ENCODE measurements at regions not wholly inside any gene's neighbourhood (a gene's known extent, or its start where the extent isn't known, plus 50 kb on each side); places are given as distances from the start of the nearest gene placed in this dataset.

DNA sequence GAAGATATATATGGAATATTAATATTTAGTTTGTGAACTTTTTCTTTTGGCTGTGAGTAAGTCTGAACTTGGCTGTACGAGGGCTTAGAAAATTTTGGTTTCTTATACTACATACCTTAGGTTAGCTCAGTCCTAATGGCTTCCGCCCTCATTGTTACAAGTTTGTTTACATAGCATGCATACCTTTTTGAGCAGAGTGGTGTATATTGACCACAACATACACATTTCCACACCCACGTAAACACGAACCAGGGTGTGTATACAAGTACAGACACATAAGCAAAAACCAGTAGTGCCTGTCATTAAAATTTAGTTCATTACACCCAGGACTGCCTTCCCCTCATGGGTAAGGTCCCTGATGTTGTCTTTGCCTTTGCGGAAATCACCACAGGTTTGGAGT is 230.2 kb upstream of the RGS6 start:
- Histone ChIP-seq H3K9me3 (no peaks in the 10 kb centered on the region), H3K4me1 (no peaks in the 10 kb centered on the region), H3K27me3 (no peaks in the 10 kb centered on the region), H3K4me3 (no peak overlapping the region), H3K9ac (ENCODE audit: low read depth in 2 of 2, low read length in 2 of 2) (no peak overlapping the region), H3K27ac (no peak overlapping the region), H3K36me3 (peaks cover 5% of the 10 kb centered on the region)
- no peak for DNase-seq
- intact Hi-C loops (cut with DNase I), result no loop called here
- TF ChIP-seq, protein P1, sequence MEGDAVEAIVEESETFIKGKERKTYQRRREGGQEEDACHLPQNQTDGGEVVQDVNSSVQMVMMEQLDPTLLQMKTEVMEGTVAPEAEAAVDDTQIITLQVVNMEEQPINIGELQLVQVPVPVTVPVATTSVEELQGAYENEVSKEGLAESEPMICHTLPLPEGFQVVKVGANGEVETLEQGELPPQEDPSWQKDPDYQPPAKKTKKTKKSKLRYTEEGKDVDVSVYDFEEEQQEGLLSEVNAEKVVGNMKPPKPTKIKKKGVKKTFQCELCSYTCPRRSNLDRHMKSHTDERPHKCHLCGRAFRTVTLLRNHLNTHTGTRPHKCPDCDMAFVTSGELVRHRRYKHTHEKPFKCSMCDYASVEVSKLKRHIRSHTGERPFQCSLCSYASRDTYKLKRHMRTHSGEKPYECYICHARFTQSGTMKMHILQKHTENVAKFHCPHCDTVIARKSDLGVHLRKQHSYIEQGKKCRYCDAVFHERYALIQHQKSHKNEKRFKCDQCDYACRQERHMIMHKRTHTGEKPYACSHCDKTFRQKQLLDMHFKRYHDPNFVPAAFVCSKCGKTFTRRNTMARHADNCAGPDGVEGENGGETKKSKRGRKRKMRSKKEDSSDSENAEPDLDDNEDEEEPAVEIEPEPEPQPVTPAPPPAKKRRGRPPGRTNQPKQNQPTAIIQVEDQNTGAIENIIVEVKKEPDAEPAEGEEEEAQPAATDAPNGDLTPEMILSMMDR (IDR thresholded peaks at IDR 0.05), result no peak

GRCh38 chr14:71702786-71703185 is 229.4 kb upstream of the RGS6 start:
- Histone ChIP-seq H3K9ac (ENCODE audit: low read depth in 2 of 2, low read length in 2 of 2) (no peak overlapping the region), H3K27me3 (no peaks in the 10 kb centered on the region), H3K9me3 (no peaks in the 10 kb centered on the region), H3K36me3 (peaks cover 5% of the 10 kb centered on the region), H3K27ac (no peak overlapping the region), H3K4me3 (no peak overlapping the region), H3K4me1 (no peaks in the 10 kb centered on the region)
- TF ChIP-seq, protein P1 (IDR thresholded peaks at IDR 0.05), result no peak
- no peak for DNase-seq
- intact Hi-C loops (cut with DNase I), result no loop called here

DNA sequence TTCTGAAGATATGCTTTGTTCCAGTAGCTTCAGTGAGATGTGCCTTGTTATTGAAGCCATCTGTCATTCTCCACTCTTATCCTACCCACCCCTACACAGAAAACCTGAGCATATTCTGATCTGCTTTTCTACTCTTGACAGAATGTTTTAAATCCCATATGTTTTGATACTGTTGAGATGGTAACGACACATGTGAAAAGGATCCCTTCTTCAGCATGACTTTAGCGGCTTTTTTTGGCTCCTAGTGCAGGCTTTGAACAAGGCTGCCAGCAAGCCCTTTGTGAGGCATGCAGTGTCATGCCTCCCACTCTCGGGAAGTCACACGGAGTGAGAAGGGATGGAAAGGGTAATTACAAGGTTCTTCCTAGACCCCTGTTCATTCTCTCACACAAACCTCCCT is 228.8 kb upstream of the RGS6 start:
- TF ChIP-seq, protein P1 (IDR thresholded peaks at IDR 0.05), result no peak
- Histone ChIP-seq H3K9me3 (no peaks in the 10 kb centered on the region), H3K4me1 (no peaks in the 10 kb centered on the region), H3K27me3 (no peaks in the 10 kb centered on the region), H3K27ac (no peak overlapping the region), H3K4me3 (no peak overlapping the region), H3K36me3 (peaks cover 5% of the 10 kb centered on the region), H3K9ac (ENCODE audit: low read depth in 2 of 2, low read length in 2 of 2) (no peak overlapping the region)
- intact Hi-C loops (cut with DNase I), result no loop called here
- DNase-seq, result no peak

- Histone ChIP-seq H3K9ac (ENCODE audit: low read depth in 2 of 2, low read length in 2 of 2) (no peak overlapping the region), H3K4me3 (no peak overlapping the region), H3K27me3 (no peaks in the 10 kb centered on the region), H3K9me3 (no peaks in the 10 kb centered on the region), H3K27ac (no peak overlapping the region), H3K4me1 (no peaks in the 10 kb centered on the region), H3K36me3 (peaks cover 5% of the 10 kb centered on the region)
- intact Hi-C loops (cut with DNase I), result no loop called here
- TF ChIP-seq, protein P1 (IDR thresholded peaks at IDR 0.05), result no peak
- no peak for DNase-seq
Observed at GRCh38 chr14:71704210-71704609, 228.0 kb upstream of the RGS6 start.

DNA sequence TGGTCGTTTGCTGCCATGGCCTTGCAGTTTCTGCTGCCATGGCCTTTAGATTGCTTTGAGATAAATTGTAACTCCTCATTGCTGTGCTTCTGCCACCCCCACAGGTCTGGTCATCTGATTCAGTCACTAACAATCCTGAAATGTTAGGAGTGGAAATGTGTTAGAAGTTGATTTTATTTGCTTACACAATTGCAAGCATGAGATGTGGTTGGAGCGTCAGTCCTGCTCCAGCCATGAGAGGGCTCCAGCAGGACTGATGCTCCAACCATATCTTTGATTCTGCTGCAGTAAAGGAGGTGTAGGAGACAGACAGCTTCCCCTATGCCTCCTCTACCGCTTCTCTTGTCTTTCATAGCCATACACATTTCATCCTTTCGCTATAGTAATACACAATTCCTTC is 226.8 kb upstream of the RGS6 start:
- H3K36me3 ChIP-seq, result peaks cover 5% of the 10 kb centered on the region
- H3K4me1 ChIP-seq, result no peaks in the 10 kb centered on the region
- no peak for DNase-seq
- intact Hi-C loops (cut with DNase I), result no loop called here
- H3K4me3 ChIP-seq, result no peak overlapping the region
- no peak overlapping the region for H3K27ac ChIP-seq
- H3K9me3 ChIP-seq, result no peaks in the 10 kb centered on the region
- no peak overlapping the region for H3K9ac ChIP-seq (ENCODE audit: low read depth in 2 of 2, low read length in 2 of 2)
- no peaks in the 10 kb centered on the region for H3K27me3 ChIP-seq
- TF ChIP-seq, protein P1 (IDR thresholded peaks at IDR 0.05), result no peak

DNA sequence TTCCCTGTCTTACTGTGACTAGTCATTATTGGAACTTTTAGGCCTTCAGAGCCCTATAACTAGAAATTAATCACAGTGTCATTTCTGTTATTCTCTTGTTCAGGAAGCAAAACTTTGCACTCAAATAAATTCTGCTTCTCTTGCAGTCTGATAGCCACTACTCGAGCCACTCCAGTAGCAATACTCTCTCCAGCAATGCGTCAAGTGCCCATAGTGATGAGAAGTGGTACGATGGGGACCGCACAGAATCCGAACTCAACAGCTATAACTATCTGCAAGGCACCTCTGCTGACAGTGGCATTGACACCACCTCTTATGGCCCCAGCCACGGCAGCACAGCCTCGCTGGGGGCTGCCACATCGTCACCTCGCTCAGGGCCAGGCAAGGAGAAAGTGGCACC is 223.2 kb upstream of the RGS6 start:
- Histone ChIP-seq H3K9me3 (no peaks in the 10 kb centered on the region), H3K36me3 (no peaks in the 10 kb centered on the region), H3K9ac (ENCODE audit: low read depth in 2 of 2, low read length in 2 of 2) (no peak overlapping the region), H3K27ac (no peak overlapping the region), H3K4me1 (no peaks in the 10 kb centered on the region), H3K27me3 (no peaks in the 10 kb centered on the region), H3K4me3 (no peak overlapping the region)
- intact Hi-C loops (cut with DNase I), result no loop called here
- TF ChIP-seq, protein P1 (IDR thresholded peaks at IDR 0.05), result no peak
- DNase-seq, result no peak

Data from colonic mucosa (tissue), 4 donors.